ENCODE measurements at regions not wholly inside any gene's neighbourhood (a gene's known extent, or its start where the extent isn't known, plus 50 kb on each side); places are given as distances from the start of the nearest gene placed in this dataset.

- DNase-seq (ENCODE audit: low read depth), result no peak
These were observed 135.0 kb downstream of the NMUR2 start for GRCh38 chr5:152270096-152270495.

DNA sequence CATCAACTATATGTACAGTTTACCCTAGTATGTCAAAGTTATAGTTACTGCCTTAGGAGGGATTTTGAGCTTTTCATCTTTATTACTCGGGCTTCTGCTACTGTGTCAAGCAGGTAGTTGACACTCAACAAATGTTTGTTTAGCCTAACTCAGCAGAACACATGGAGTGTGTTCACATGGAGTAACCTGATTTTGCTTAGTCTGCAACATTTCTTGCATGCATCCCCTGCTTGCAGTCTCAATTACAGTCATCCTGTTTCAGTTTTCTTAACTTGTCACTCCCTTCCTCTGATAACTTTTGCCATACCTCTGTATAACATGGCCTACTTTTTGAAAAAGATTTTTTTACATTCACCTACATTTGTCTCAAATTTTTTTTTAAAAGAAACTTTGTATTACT, 135.5 kb downstream of the NMUR2 start:
- DNase-seq (ENCODE audit: low read depth), result no peak

GRCh38 chr5:152264645-152265254, 140.3 kb downstream of the NMUR2 start:
- DNase-seq (ENCODE audit: low read depth), result no peak

GRCh38 chr5:152262667-152263066, 142.4 kb downstream of the NMUR2 start:
- DNase-seq (ENCODE audit: low read depth), result no peak

GRCh38 chr5:152260940-152261339, 144.1 kb downstream of the NMUR2 start:
- DNase-seq (ENCODE audit: low read depth), result no peak

DNA sequence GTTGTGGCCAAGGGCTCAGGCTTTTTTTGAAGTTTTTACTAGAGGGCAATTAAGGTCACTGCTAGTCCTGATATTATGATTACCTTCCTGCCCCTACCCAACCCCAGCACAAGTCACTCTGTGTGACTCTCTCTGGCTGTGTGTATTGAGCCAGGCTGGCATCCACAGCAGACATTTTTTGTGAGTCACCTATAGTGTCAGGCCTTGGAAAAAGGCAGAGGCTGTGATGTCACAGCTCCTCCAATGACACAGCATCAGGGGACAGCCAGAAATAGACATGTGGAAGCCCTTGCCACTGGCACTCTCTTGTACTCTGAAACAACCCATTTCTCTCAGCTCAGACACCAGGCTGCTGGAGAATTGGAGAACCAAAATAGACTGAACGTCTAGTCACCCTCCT, 145.4 kb downstream of the NMUR2 start:
- no peak for DNase-seq (ENCODE audit: low read depth)

DNA sequence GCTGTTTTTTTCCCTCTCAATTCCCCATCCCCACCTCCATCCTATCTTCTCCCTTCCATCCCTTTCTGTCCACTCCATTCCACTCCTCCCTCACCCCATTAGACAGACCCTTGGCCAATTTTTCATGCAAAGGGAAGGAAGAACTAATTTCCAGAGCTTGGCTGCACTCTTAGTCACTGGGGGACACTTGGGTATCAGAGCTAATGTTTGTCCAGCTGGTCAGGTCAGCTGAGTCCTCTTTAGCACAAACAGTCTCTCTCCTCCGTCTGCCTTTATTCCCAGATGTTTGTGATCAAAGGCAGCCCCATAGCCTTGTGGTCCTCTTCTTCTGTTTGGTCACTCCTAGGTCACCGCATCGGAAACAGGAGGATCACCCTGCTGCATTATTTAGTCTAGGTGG, 148.5 kb downstream of the NMUR2 start:
- no peak for DNase-seq (ENCODE audit: low read depth)

GRCh38 chr5:152255411-152255810, 149.7 kb downstream of the NMUR2 start:
- no peak for DNase-seq (ENCODE audit: low read depth)

DNA sequence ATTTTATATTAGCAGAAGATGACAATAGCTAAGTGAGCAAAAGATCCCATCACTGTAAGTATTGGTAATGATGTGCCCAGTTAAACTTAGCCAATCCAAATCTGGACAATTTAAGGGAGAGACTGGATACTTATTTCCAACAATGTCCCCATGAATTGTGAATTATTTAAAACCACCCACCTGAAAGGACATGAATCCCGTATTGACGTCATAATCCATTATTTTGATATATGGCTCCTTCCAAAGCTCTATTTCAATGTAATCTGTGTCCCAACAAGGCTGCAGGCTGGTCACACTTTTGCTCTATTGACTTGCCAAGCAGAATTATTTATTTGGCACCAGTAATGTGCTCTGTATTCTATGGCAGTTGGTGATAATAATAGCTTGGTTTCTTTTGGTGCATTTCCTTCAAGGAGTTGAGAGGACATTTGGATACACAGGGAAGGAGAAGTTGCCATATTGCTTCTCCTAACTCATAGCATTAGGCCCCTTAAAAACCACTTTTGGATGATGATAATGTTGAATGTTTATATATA, 157.2 kb downstream of the NMUR2 start:
- DNase-seq (ENCODE audit: low read depth), result no peak

- no peak for DNase-seq (ENCODE audit: low read depth)
These were observed 158.7 kb downstream of the NMUR2 start for GRCh38 chr5:152246401-152246800.

- no peak for DNase-seq (ENCODE audit: low read depth)
These were observed 167.5 kb downstream of the NMUR2 start for GRCh38 chr5:152237531-152237930.

GRCh38 chr5:152226191-152226590, 178.9 kb downstream of the NMUR2 start:
- DNase-seq (ENCODE audit: low read depth), result no peak

DNA sequence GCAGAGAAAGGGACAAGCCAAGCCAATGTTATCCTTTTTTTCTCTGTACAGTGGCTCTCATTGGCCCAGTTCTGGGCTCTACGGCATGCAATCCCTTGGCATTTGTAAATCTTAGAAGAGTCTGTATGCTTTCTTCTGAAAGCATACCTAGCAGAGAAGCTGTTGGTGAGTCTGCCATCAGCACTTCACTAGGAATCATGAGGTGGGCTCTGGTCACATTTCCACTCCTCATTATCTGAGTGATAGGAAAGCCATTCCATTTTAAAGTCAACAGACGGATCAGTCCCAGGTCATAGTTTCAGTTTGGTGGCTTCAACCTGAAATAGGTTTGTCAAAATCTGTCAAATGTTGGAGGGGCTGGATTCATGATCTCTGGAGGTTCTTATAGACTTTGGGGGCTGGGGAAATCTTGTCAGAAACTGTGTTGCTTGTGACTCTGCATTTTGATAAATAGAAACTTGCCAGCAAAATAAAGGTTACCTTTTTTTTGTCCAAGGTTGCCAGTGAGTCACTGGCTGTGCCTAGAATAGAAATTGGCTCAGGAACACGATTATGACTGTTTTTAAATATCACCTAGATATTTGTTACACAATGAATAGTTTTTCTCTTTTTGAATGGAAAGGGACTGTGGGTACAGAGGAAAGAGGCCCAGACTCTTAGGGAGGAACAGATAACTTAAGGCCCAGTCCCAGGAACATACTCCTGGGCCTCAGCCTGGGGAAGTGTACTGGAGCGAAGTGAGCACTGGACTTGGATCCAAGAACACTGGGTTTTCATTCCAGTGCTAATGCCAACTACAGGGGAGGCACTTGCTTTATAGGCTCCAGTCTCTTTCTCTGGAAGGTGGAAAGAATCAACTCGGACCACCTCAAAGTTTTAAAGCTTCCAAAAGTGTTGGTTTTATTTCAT, 183.1 kb downstream of the NMUR2 start:
- no peak for DNase-seq (ENCODE audit: low read depth)

DNA sequence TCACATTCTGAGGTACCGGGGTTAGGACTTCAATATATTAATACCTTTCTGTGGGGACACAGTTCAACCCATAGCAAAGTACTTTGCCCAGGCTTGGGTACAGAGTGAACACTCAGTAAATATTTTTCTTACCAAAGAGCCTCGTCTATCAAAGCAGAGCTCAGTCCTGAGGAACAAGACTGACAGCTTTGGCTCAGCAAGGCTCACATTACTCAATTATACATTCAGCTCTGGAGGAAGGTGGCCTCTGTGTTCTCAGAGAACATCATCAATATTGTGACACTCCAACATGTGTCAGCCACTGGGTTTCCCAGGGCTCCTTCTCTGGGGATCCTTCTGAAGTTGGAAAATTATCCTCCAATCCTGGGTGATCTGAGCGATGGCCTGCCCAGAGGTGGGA, 186.4 kb downstream of the NMUR2 start:
- DNase-seq (ENCODE audit: low read depth), result no peak

DNA sequence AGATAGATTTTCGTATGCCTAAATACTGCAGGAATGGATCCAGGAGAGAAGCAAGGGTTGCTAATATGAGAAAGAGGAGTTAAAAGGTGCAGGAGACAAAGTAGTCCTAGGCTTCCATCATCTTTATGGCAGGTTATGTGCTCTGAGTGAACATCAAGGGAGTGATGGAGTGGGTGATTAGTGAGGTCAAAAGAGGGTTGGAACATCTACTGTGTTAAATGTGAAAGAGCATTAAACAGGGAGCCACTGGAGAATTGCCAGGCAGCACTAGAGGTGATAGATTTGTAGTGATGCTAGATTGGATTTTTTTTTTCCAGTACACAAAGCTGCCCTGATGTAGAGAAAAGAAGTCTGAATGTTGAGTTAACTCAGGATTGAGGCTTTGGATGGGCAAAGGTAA, 199.3 kb downstream of the NMUR2 start:
- DNase-seq (ENCODE audit: low read depth), result no peak

- no peak for DNase-seq (ENCODE audit: low read depth)
These were observed 202.8 kb downstream of the NMUR2 start for GRCh38 chr5:152202321-152202720.

DNA sequence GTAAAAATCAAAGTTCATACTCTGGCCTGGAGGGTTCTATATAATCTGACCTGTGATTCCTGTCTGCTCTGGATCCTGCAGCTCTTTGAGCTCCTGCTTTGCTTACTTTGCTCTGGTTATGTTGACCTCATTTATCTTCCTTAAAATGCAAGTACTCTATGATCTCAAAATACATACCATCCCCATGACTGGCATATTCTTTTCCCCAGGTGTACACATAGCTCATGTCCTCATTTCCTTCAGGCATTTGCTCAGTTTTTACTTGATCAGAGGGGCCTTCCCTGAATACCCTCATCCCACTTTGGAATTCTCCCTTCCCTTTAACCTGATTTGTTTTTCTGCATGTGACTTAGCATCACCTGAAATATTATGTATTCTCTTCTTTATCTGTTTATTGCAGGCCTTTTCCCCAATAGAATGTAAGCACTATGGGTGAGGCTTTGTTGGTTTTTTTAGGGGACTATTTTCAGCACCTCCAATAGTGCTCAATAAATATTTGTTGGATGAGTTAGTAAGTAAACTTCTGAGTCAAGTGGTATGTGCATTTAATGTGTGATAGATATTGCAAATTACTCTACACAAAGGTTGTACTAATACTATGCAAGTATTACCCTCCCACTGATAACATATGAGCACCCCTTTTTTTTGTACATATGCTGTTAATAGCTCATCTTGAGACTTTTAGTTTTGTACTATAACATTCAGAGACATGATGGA, 211.5 kb downstream of the NMUR2 start:
- no peak for DNase-seq (ENCODE audit: low read depth)

DNA sequence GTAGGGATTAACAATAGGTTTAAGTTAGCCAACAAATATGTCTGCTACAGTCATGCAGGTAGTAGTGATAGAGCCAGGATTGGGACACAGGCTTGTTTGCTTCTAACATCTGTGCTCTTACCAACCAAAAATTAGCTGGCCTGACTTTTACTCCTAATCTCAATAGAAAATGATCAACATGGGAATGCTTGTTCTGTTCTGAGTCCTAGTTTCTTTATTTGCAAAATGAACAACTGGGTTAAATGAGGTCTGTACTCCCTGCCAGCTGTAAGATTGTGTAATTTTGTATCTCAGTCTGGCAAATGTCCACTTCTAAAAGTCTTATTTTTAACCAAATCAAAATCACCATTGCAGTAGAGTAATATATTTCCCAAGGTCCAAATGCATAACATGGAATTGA, 216.8 kb downstream of the NMUR2 start:
- no peak for DNase-seq (ENCODE audit: low read depth)

DNA sequence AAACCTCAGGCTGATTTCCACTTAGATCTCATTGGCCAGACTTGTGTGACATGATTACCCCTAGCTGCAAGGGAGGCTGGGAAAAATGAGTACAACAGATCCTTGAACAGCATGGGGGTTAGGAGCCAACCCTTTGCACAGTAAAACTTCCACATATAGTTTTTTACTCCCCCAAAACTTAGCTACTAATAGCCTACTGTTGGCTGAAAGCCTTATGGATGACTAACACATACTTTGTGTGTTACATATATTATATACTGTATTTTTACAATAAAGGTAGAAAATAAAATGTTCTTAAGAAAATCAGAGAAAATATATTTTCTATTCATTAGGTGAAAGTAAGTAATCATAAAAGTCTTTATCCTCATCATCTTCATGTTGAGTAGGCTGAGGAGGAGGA, 217.4 kb downstream of the NMUR2 start:
- DNase-seq (ENCODE audit: low read depth), result no peak

- no peak for DNase-seq (ENCODE audit: low read depth)
These were observed 219.4 kb downstream of the NMUR2 start for GRCh38 chr5:152185547-152186245.

GRCh38 chr5:152184266-152184665, 220.8 kb downstream of the NMUR2 start:
- no peak for DNase-seq (ENCODE audit: low read depth)

GRCh38 chr5:152181461-152181860, 223.6 kb downstream of the NMUR2 start:
- DNase-seq (ENCODE audit: low read depth), result no peak

Measured in stimulated activated CD8-positive, alpha-beta memory T cell treated with anti-CD3 and anti-CD28 coated beads, Interleukin-12 subunit alpha, Interleukin-12 subunit beta, amount 100 ng/mL, for 4 hours (primary cell).